B cell (primary cell): ENCODE measurements at regions not wholly inside any gene's neighbourhood (a gene's known extent, or its start where the extent isn't known, plus 50 kb on each side); places are given as distances from the start of the nearest gene placed in this dataset.

Source experiments
- ATAC-seq: fragments of 200-7000 bp; cut with Tn5 transposase; one replicate; pipeline ENCODE4 v1.10.0; 2021; ENCODE audit warnings: low read depth, mild to moderate bottlenecking, moderate number of reproducible peaks, moderate library complexity
- CTCF ChIA-PET: fragments of 350-600 bp; sonication (Branson Sonifier 250); formaldehyde crosslinking; loops from one replicate; lab custom pipeline; 2021; ENCODE audit warnings: antibody characterized with exemption, inconsistent platforms; lab: Charles Lee
- POLR2A ChIA-PET: fragments of 350-600 bp; sonication (Branson Sonifier 250); formaldehyde crosslinking; loops from one replicate; lab custom pipeline; 2021; ENCODE audit warnings: antibody characterized with exemption; lab: Charles Lee
- DNase-seq: peaks from one replicate; pipeline ENCODE4 v3.0.0; 2013
- H2AFZ ChIP-seq: 2 replicates; pipeline ENCODE4 v1.6.1; 2012; ENCODE audit warnings: mild to moderate bottlenecking, low read depth, low read length; ENCODE audit not compliant: insufficient read depth, poor library complexity, severe bottlenecking
- H3K27ac ChIP-seq, 2 donors: 1 replicate in 1 of 2; 2 replicates in 1 of 2; pipeline ENCODE4 v1.5.1; 2012 to 2013; ENCODE audit warnings: low read length in 2 of 2, mild to moderate bottlenecking in 2 of 2, moderate library complexity in 1 of 2
- H3K27me3 ChIP-seq, 4 experiments: fragments of 200-600 bp in 1 of 4; sonication (generic) in 1 of 4; replicated peaks in 1 of 4; 1 replicate in 2 of 4; 2 replicates in 2 of 4; pipeline versions ENCODE4 v1.6.1 to v1.7.0; 2013 to 2016; ENCODE audit warnings: low read length in 3 of 4, mild to moderate bottlenecking in 2 of 4, mixed read lengths in 1 of 4, moderate library complexity in 1 of 4; ENCODE audit not compliant: insufficient read depth in 4 of 4, control insufficient read depth in 3 of 4; ENCODE audit errors: control extremely low read depth in 1 of 4
- H3K36me3 ChIP-seq, 2 experiments: replicated peaks in 1 of 2; 1 replicate in 1 of 2; 2 replicates in 1 of 2; pipeline versions ENCODE4 v1.6.1 to v1.7.1; 2013; ENCODE audit warnings: low read length in 1 of 2; ENCODE audit not compliant: insufficient read depth in 2 of 2, control insufficient read depth in 1 of 2; ENCODE audit errors: control extremely low read depth in 1 of 2, extremely low read depth in 1 of 2
- H3K4me1 ChIP-seq, 2 donors: fragments of 200-600 bp in 1 of 2; sonication (generic) in 1 of 2; 1 replicate in 1 of 2; 2 replicates in 1 of 2; pipeline versions ENCODE4 v1.5.1 to v1.6.1; 2013 to 2017; ENCODE audit warnings: low read length in 2 of 2; ENCODE audit not compliant: control insufficient read depth in 2 of 2, insufficient read depth in 2 of 2
- H3K4me2 ChIP-seq: replicated peaks from 2 replicates; pipeline ENCODE3; 2012; ENCODE audit warnings: mild to moderate bottlenecking, low read depth, low read length; ENCODE audit not compliant: poor library complexity, severe bottlenecking
- H3K4me3 ChIP-seq, 5 experiments: fragments of 200-600 bp in 1 of 5; sonication (generic) in 1 of 5; 1 replicate in 3 of 5; 2 replicates in 2 of 5; pipeline versions ENCODE4 v1.5.1 to v1.7.0; 2011 to 2016; ENCODE audit warnings: low read length in 4 of 5, mild to moderate bottlenecking in 4 of 5, low read depth in 2 of 5, control low read depth in 1 of 5, moderate library complexity in 1 of 5; ENCODE audit not compliant: insufficient read depth in 1 of 5; ENCODE audit errors: control extremely low read depth in 1 of 5, extremely low read depth in 1 of 5
- H3K79me2 ChIP-seq: fragments of 200-600 bp; sonication (generic); one replicate; pipeline ENCODE4 v1.6.0; 2016; ENCODE audit warnings: low read length; ENCODE audit not compliant: control insufficient read depth, insufficient read depth
- H3K9ac ChIP-seq: fragments of 200-600 bp; sonication (generic); 2 replicates; pipeline ENCODE4 v1.6.1; 2017; ENCODE audit warnings: mild to moderate bottlenecking, low read length, moderate library complexity
- H3K9me3 ChIP-seq, 3 donors: one replicate each; pipeline versions ENCODE4 v1.6.1 to v1.7.1; 2013; ENCODE audit warnings: low read length in 2 of 3; ENCODE audit not compliant: control insufficient read depth in 2 of 3, insufficient read depth in 1 of 3; ENCODE audit errors: control extremely low read depth in 1 of 3
- H4K20me1 ChIP-seq: 2 replicates; pipeline ENCODE4 v1.6.0; 2012; ENCODE audit warnings: mild to moderate bottlenecking, low read length; ENCODE audit not compliant: insufficient read depth, control insufficient read depth, poor library complexity, severe bottlenecking
- H3K27ac Mint-ChIP-seq: one replicate; pipeline ENCODE4 v1.8.0; 2021; ENCODE audit warnings: mixed read lengths
- H3K27me3 Mint-ChIP-seq: one replicate; pipeline ENCODE4 v1.8.0; 2021; ENCODE audit warnings: mixed read lengths
- H3K4me1 Mint-ChIP-seq: one replicate; pipeline ENCODE4 v1.8.0; 2021; ENCODE audit warnings: mixed read lengths
- H3K4me3 Mint-ChIP-seq: one replicate; pipeline ENCODE4 v1.8.0; 2021; ENCODE audit warnings: mixed read lengths
- H3K9me3 Mint-ChIP-seq: one replicate; pipeline ENCODE4 v1.8.0; 2022; ENCODE audit warnings: mixed read lengths; ENCODE audit not compliant: insufficient read depth
- EZH2 ChIP-seq: IDR thresholded peaks from 2 replicates; pipeline ENCODE4 v1.6.1; 2012; ENCODE audit warnings: borderline replicate concordance, low read depth, mild to moderate bottlenecking, moderate library complexity, low read length; ENCODE audit not compliant: insufficient read depth, poor library complexity, severe bottlenecking
- WGBS: methylation state at CpG from one replicate; pipeline ENCODE4 v1.1.5; 2013; ENCODE audit warnings: missing lambda C conversion rate; ENCODE audit not compliant: insufficient coverage; 5-methylcytosine and 5-hydroxymethylcytosine counted together
- intact Hi-C: fragments of 100-400 bp; cut with micrococcal nuclease; formaldehyde crosslinking; loops from one replicate; pipeline ENCODE4 v1.10.0; 2022
- TF ChIP-seq, protein P1 (sequence below): fragments of 200-600 bp; IDR thresholded peaks from one replicate; pipeline ENCODE4 v1.8.0; 2022; ENCODE audit warnings: antibody characterized with exemption, mild to moderate bottlenecking

DNA sequence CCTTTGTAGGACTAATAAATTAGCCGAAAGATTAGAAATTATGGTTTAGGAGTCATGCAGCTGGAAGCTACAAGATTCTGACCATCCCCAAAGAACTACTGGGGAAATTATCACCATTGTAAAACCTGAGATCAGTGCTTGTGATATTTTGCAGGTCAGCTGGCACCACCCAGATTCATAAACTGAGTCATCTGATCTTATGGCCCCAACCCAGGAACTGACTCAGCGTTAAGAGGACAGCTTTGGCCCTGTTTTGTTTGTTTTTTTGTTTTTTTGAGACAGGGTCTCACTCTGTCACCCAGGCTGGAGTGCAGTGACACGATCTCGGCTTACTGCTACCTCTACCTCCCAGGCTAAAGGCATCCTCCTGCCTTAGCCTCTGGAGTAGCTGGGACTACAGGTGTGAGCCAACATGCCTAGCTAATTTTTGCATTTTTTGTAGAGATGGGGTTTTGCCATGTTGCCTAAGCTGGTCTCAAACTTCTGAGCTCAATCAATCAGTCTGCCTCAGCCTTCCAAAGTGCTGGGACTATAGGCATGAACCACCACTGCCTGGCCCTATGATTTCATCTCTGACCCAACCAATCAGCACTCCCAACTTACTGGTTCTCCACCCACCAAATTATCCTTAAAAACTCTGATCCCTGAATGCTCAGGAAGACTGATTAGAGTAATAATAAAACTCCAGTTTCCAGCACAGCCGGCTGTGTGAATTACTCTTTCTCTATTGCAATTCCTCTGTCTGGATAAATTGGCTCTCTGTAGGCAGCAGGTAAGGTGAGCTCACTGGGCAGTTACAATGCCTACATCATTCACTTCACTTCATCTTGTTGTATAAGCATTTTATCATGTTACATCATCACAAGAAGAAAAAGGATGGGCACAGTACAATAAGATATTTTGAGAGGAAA is 79.4 kb upstream of the KSR1 start:
- H3K27me3 ChIP-seq, result peaks cover 0 to 20% (median 3%) of the 10 kb centered on the region in 4 experiments
- peaks cover 0 to 18% (median 4%) of the 10 kb centered on the region in 3 donors for H3K9me3 ChIP-seq
- H3K36me3 ChIP-seq, result no peaks in the 10 kb centered on the region
- intact Hi-C loops, result no loop called here
- H3K79me2 ChIP-seq, result no peaks in the 10 kb centered on the region
- no peak overlapping the region for H3K27ac ChIP-seq
- H4K20me1 ChIP-seq, result no peaks in the 10 kb centered on the region
- no peak overlapping the region for H3K4me3 ChIP-seq
- peaks cover 6% of the 10 kb centered on the region for H3K4me1 Mint-ChIP-seq
- no peak overlapping the region for H2AFZ ChIP-seq
- ATAC-seq (no peak), DNase-seq (no peak)
- POLR2A ChIA-PET, result no interaction called here
- 14% methylated on average over 1 of the region's 5 CpGs for WGBS
- no peak overlapping the region for H3K9ac ChIP-seq
- peaks cover 25% of the 10 kb centered on the region for H3K27me3 Mint-ChIP-seq
- no peak overlapping the region for H3K4me3 Mint-ChIP-seq
- CTCF ChIA-PET, result interaction anchor here (0.7 kb wide), 1 partner anchor 26 kb away, joined by 3 read pairs; no protein-coding TSS in a partner anchor
- TF ChIP-seq EZH2, result no peak
- TF ChIP-seq, protein P1, sequence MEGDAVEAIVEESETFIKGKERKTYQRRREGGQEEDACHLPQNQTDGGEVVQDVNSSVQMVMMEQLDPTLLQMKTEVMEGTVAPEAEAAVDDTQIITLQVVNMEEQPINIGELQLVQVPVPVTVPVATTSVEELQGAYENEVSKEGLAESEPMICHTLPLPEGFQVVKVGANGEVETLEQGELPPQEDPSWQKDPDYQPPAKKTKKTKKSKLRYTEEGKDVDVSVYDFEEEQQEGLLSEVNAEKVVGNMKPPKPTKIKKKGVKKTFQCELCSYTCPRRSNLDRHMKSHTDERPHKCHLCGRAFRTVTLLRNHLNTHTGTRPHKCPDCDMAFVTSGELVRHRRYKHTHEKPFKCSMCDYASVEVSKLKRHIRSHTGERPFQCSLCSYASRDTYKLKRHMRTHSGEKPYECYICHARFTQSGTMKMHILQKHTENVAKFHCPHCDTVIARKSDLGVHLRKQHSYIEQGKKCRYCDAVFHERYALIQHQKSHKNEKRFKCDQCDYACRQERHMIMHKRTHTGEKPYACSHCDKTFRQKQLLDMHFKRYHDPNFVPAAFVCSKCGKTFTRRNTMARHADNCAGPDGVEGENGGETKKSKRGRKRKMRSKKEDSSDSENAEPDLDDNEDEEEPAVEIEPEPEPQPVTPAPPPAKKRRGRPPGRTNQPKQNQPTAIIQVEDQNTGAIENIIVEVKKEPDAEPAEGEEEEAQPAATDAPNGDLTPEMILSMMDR, result no peak
- H3K4me2 ChIP-seq, result no peak overlapping the region
- peaks cover 13% of the 10 kb centered on the region for H3K9me3 Mint-ChIP-seq
- peaks cover 0 to 4% of the 10 kb centered on the region in 2 donors for H3K4me1 ChIP-seq
- H3K27ac Mint-ChIP-seq, result no peak overlapping the region
